ENCODE measurements at regions not wholly inside any gene's neighbourhood (a gene's known extent, or its start where the extent isn't known, plus 50 kb on each side); places are given as distances from the start of the nearest gene placed in this dataset.

- DNase-seq: no peak
These were observed 171.9 kb upstream of the GATA6 start for GRCh38 chr18:21997207-21998143.

GRCh38 chr18:21998486-21998885 lies 170.9 kb upstream of the GATA6 start:
- no peak for DNase-seq

GRCh38 chr18:22001912-22002487 lies 167.4 kb upstream of the GATA6 start:
- no peak for DNase-seq

GRCh38 chr18:22005191-22005841 lies 164.1 kb upstream of the GATA6 start:
- no peak for DNase-seq

GRCh38 chr18:22006458-22006857 lies 162.9 kb upstream of the GATA6 start:
- no peak for DNase-seq

- DNase-seq: no peak
These were observed 160.1 kb upstream of the GATA6 start for GRCh38 chr18:22009242-22009641.

GRCh38 chr18:22013993-22014392 lies 155.4 kb upstream of the GATA6 start:
- DNase-seq: no peak

- no peak for DNase-seq
These were observed 154.2 kb upstream of the GATA6 start for GRCh38 chr18:22015156-22015555.

- DNase-seq: no peak
These were observed 151.0 kb upstream of the GATA6 start for GRCh38 chr18:22018366-22018765.

GRCh38 chr18:22019193-22019592 lies 150.2 kb upstream of the GATA6 start:
- DNase-seq: no peak

GRCh38 chr18:22020127-22020866 lies 149.1 kb upstream of the GATA6 start:
- DNase-seq: no peak

GRCh38 chr18:22020867-22021370 lies 148.5 kb upstream of the GATA6 start:
- no peak for DNase-seq

- DNase-seq: no peak
These were observed 147.7 kb upstream of the GATA6 start for GRCh38 chr18:22021701-22022100.

- DNase-seq: no peak
These were observed 144.5 kb upstream of the GATA6 start for GRCh38 chr18:22024924-22025323.

- DNase-seq: no peak
These were observed 143.0 kb upstream of the GATA6 start for GRCh38 chr18:22026362-22026761.

GRCh38 chr18:22026889-22027288 lies 142.5 kb upstream of the GATA6 start:
- DNase-seq: no peak

- DNase-seq: no peak
These were observed 137.8 kb upstream of the GATA6 start for GRCh38 chr18:22031611-22032010.

GRCh38 chr18:22032392-22032961 lies 136.9 kb upstream of the GATA6 start:
- no peak for DNase-seq

GRCh38 chr18:22033085-22033484 lies 136.3 kb upstream of the GATA6 start:
- no peak for DNase-seq

GRCh38 chr18:22034276-22034675 lies 135.1 kb upstream of the GATA6 start:
- no peak for DNase-seq

GRCh38 chr18:22040533-22040932 lies 128.9 kb upstream of the GATA6 start:
- DNase-seq: no peak

GRCh38 chr18:22043837-22044236 lies 125.6 kb upstream of the GATA6 start:
- DNase-seq: no peak

Data from activated CD4-positive, alpha-beta T cell treated with anti-CD3 and anti-CD28 coated beads, Interleukin-2, amount 50 U/mL, for 4 hours (primary cell).